GM12878 (cell line): ENCODE measurements at regions not wholly inside any gene's neighbourhood (a gene's known extent, or its start where the extent isn't known, plus 50 kb on each side); places are given as distances from the start of the nearest gene placed in this dataset.

Experiments used
- ATAC-seq: fragments of 200-7000 bp; cut with Tn5 transposase; 3 replicates; pipeline ENCODE4 v1.9.1; 2020; ENCODE audit warnings: mild to moderate bottlenecking, moderate library complexity
- BruUV-seq: library from RNA; stranded (reverse); fragments of 400-500 nt; replicated peaks from 2 replicates; lab custom pipeline; 2021; lab: Mats Ljungman, UMichigan
- CTCF ChIA-PET: fragments of 300-600 bp; sonication (Branson Sonifier 250); formaldehyde crosslinking; extraction: SDS; loops from one replicate; lab custom pipeline; 2021; ENCODE audit warnings: inconsistent platforms; lab: Yijun Ruan, JAX
- POLR2A ChIA-PET: fragments of 350-600 bp; formaldehyde crosslinking; extraction: SDS; loops from one replicate; lab custom pipeline; 2021; ENCODE audit warnings: inconsistent platforms; lab: Charles Lee
- RAD21 ChIA-PET: fragments of 300-600 bp; sonication (Branson Sonifier 250); formaldehyde crosslinking; loops from one replicate; lab custom pipeline; 2023; ENCODE audit warnings: antibody characterized with exemption; ENCODE audit not compliant: unreplicated experiment; lab: Charles Lee
- SMC1A ChIA-PET: fragments of 300-600 bp; sonication (Branson Sonifier 250); formaldehyde crosslinking; loops from one replicate; lab custom pipeline; 2023; ENCODE audit not compliant: unreplicated experiment, uncharacterized antibody; lab: Charles Lee
- DNase-seq: peaks from one replicate; pipeline ENCODE4 v3.0.0-alpha.2; 2011; ENCODE audit warnings: low read depth, low spot score
- FAIRE-seq: peaks from 3 replicates; lab custom pipeline; 2011; peaks lifted over from hg19 to GRCh38; lab: Jason Lieb, UNC
- H2AFZ ChIP-seq: 2 replicates; pipeline ENCODE4 v1.6.0; 2011; ENCODE audit warnings: low read depth, low read length, control low read depth; ENCODE audit not compliant: control insufficient read depth
- H3K27ac ChIP-seq: 2 replicates; pipeline ENCODE4 v1.5.1; 2011; ENCODE audit warnings: control low read depth; ENCODE audit not compliant: control insufficient read depth, insufficient read depth
- H3K27me3 ChIP-seq, 2 experiments: replicated peaks in 1 of 2; 2 replicates each; pipeline versions ENCODE4 v1.6.0 to v1.6.1; 2011; ENCODE audit warnings: low read length in 1 of 2; ENCODE audit not compliant: control insufficient read depth in 2 of 2, insufficient read depth in 2 of 2
- H3K36me3 ChIP-seq, 2 experiments: 2 replicates each; pipeline ENCODE4 v1.5.1; 2011; ENCODE audit warnings: low read length in 1 of 2; ENCODE audit not compliant: control insufficient read depth in 2 of 2, insufficient read depth in 2 of 2
- H3K4me1 ChIP-seq: 2 replicates; pipeline ENCODE4 v1.6.1; 2011; ENCODE audit warnings: mild to moderate bottlenecking, low read length, moderate library complexity, mixed read lengths; ENCODE audit not compliant: control insufficient read depth, insufficient read depth
- H3K4me2 ChIP-seq: 2 replicates; pipeline ENCODE4 v1.6.0; 2011; ENCODE audit warnings: control low read depth; ENCODE audit not compliant: control insufficient read depth, insufficient read depth
- H3K4me3 ChIP-seq: fragments of 200-600 bp; sonication (generic); 2 replicates; pipeline ENCODE4 v1.5.1; 2016
- H3K79me2 ChIP-seq: 2 replicates; pipeline ENCODE4 v1.6.0; 2011; ENCODE audit warnings: low read length; ENCODE audit not compliant: control insufficient read depth, insufficient read depth
- H3K9ac ChIP-seq: 2 replicates; pipeline ENCODE4 v1.8.0; 2011; ENCODE audit warnings: low read length, control low read depth, mixed read lengths; ENCODE audit not compliant: control insufficient read depth, insufficient read depth
- H3K9me3 ChIP-seq: replicated peaks from 3 replicates; pipeline ENCODE4 v1.5.1; 2011; ENCODE audit warnings: mild to moderate bottlenecking, low read length; ENCODE audit not compliant: control insufficient read depth, insufficient read depth
- H4K20me1 ChIP-seq: 2 replicates; pipeline ENCODE4 v1.6.0; 2011; ENCODE audit not compliant: control insufficient read depth, insufficient read depth
- BMI1 ChIP-seq: fragments of 450-650 bp; IDR thresholded peaks from 2 replicates; pipeline ENCODE4 v1.6.1; 2016; ENCODE audit warnings: mild to moderate bottlenecking, moderate library complexity, borderline replicate concordance
- IRF4 ChIP-seq: IDR thresholded peaks from 2 replicates; pipeline ENCODE4 v1.6.1; 2011; ENCODE audit warnings: low read depth, low read length
- KDM1A ChIP-seq: fragments of 200-600 bp; sonication (generic); IDR thresholded peaks from 2 replicates; pipeline ENCODE4 v1.6.1; 2016; ENCODE audit warnings: borderline replicate concordance
- RCOR1 ChIP-seq: conservative IDR thresholded peaks from 2 replicates; pipeline ENCODE4 v1.6.1; 2012; ENCODE audit warnings: low read depth, low read length, improper control_type of control experiment
- TARDBP ChIP-seq: IDR thresholded peaks from 2 replicates; pipeline ENCODE4 v1.6.1; 2016; ENCODE audit warnings: borderline replicate concordance
- YBX1 ChIP-seq: fragments of 450-650 bp; IDR thresholded peaks from 2 replicates; pipeline ENCODE4 v1.6.1; 2016; ENCODE audit warnings: antibody characterized with exemption
- WGBS: methylation state at CpG from one replicate; pipeline ENCODE4 v1.1.6; 2016; ENCODE audit warnings: low lambda C conversion rate; ENCODE audit not compliant: insufficient replicate concordance, insufficient coverage; ENCODE audit errors: missing lambda C conversion rate; 5-methylcytosine and 5-hydroxymethylcytosine counted together
- in situ Hi-C: fragments of 300-500 bp; cut with MboI; formaldehyde crosslinking; loops from 9 replicates; pipeline ENCODE4 v1.14.3; 2018; ENCODE audit warnings: mixed read lengths
- intact Hi-C: fragments of 100-400 bp; cut with micrococcal nuclease; formaldehyde crosslinking; loops from one replicate; pipeline ENCODE4 v1.14.2; 2022; ENCODE audit not compliant: unreplicated experiment
- TF ChIP-seq, protein P1 (sequence below): fragments of 450-650 bp; IDR thresholded peaks from 2 replicates; pipeline ENCODE4 v1.6.1; 2018; ENCODE audit warnings: borderline replicate concordance, mild to moderate bottlenecking; ENCODE audit not compliant: partially characterized antibody

- Histone ChIP-seq H3K4me1 (no peaks in the 10 kb centered on the region), H3K27me3 (no peaks in the 10 kb centered on the region), H2AFZ (no peak overlapping the region), H3K4me3 (no peak overlapping the region), H3K79me2 (no peaks in the 10 kb centered on the region), H3K36me3 (no peaks in the 10 kb centered on the region), H3K4me2 (no peak overlapping the region), H3K9me3 (no peaks in the 10 kb centered on the region), H3K27ac (no peak overlapping the region), H4K20me1 (no peaks in the 10 kb centered on the region), H3K9ac (no peak overlapping the region)
- ChIA-PET POLR2A (no interaction called here), RAD21 (no interaction called here), SMC1A (no interaction called here), CTCF (no interaction called here)
- no peak for TF ChIP-seq TARDBP
- TF ChIP-seq, protein P1, sequence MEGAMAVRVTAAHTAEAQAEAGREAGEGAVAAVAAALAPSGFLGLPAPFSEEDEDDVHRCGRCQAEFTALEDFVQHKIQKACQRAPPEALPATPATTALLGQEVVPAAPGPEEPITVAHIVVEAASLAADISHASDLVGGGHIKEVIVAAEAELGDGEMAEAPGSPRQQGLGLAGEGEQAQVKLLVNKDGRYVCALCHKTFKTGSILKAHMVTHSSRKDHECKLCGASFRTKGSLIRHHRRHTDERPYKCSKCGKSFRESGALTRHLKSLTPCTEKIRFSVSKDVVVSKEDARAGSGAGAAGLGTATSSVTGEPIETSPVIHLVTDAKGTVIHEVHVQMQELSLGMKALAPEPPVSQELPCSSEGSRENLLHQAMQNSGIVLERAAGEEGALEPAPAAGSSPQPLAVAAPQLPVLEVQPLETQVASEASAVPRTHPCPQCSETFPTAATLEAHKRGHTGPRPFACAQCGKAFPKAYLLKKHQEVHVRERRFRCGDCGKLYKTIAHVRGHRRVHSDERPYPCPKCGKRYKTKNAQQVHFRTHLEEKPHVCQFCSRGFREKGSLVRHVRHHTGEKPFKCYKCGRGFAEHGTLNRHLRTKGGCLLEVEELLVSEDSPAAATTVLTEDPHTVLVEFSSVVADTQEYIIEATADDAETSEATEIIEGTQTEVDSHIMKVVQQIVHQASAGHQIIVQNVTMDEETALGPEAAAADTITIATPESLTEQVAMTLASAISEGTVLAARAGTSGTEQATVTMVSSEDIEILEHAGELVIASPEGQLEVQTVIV, result no peak
- no peak for TF ChIP-seq IRF4
- TF ChIP-seq BMI1, result no peak
- no peak for TF ChIP-seq RCOR1
- TF ChIP-seq KDM1A, result no peak
- TF ChIP-seq YBX1, result no peak
- 19% methylated on average over 4 of the region's 4 CpGs for WGBS
- FAIRE-seq (no peak), DNase-seq (no peak), ATAC-seq (no peak)
- no TSS peak for BruUV-seq
- intact Hi-C loops (no loop called here), in situ Hi-C loops (no loop called here)
Measured at GRCh38 chr10:128814782-128815181, 652.3 kb upstream of the MGMT start.
